Prostate gland (tissue), 2 donors: ENCODE measurements at regions not wholly inside any gene's neighbourhood (a gene's known extent, or its start where the extent isn't known, plus 50 kb on each side); places are given as distances from the start of the nearest gene placed in this dataset.

Source experiments
- POLR2A ChIP-seq: fragments of 450-650 bp; IDR thresholded peaks from one replicate; pipeline ENCODE4 v1.6.1; 2016; ENCODE audit warnings: antibody characterized with exemption, mild to moderate bottlenecking
- POLR2AphosphoS5 ChIP-seq: sonication (generic); formaldehyde crosslinking; IDR thresholded peaks from one replicate; pipeline ENCODE4 v1.6.1; 2017; ENCODE audit warnings: antibody characterized with exemption
- TF ChIP-seq, protein P1 (sequence below), 4 experiments: fragments of 200-600 bp in 2 of 4; fragments of 450-650 bp in 2 of 4; sonication (generic) in 2 of 4; IDR thresholded peaks; 1 replicate in 3 of 4; 2 replicates in 1 of 4; pipeline ENCODE4 v1.5.1; 2016 to 2019; ENCODE audit warnings: antibody characterized with exemption in 4 of 4, mild to moderate bottlenecking in 2 of 4, moderate library complexity in 2 of 4

DNA sequence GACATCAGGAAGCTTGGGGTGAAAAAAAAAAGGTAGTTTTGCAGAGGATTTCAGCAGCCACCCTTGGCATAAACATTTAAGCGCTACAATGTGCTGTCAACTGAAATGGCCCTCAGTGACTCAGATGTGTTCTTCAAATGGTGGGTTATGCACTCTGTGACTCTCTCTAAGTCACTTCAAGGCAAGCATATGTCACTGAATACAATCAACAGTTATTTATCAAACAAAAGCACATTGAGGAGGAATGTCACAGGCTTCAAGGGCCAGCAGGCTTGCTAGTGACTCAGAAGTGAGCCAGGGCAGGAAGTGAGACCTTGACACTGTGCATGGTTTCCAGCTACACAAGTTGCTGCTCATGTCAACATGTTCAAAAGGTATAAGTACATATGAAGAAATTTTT is 523.7 kb upstream of the HTR2A start:
- TF ChIP-seq, protein P1, sequence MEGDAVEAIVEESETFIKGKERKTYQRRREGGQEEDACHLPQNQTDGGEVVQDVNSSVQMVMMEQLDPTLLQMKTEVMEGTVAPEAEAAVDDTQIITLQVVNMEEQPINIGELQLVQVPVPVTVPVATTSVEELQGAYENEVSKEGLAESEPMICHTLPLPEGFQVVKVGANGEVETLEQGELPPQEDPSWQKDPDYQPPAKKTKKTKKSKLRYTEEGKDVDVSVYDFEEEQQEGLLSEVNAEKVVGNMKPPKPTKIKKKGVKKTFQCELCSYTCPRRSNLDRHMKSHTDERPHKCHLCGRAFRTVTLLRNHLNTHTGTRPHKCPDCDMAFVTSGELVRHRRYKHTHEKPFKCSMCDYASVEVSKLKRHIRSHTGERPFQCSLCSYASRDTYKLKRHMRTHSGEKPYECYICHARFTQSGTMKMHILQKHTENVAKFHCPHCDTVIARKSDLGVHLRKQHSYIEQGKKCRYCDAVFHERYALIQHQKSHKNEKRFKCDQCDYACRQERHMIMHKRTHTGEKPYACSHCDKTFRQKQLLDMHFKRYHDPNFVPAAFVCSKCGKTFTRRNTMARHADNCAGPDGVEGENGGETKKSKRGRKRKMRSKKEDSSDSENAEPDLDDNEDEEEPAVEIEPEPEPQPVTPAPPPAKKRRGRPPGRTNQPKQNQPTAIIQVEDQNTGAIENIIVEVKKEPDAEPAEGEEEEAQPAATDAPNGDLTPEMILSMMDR (IDR thresholded peaks at IDR 0.05), result no peak
- TF ChIP-seq POLR2A (no peak), POLR2AphosphoS5 (no peak)
